ENCODE measurements at regions not wholly inside any gene's neighbourhood (a gene's known extent, or its start where the extent isn't known, plus 50 kb on each side); places are given as distances from the start of the nearest gene placed in this dataset.
"Not testable (repeated sequence)": the region's sequence is repeated elsewhere in the genome, so short reads cannot be mapped to it uniquely, and the experiment has no call there.

DNA sequence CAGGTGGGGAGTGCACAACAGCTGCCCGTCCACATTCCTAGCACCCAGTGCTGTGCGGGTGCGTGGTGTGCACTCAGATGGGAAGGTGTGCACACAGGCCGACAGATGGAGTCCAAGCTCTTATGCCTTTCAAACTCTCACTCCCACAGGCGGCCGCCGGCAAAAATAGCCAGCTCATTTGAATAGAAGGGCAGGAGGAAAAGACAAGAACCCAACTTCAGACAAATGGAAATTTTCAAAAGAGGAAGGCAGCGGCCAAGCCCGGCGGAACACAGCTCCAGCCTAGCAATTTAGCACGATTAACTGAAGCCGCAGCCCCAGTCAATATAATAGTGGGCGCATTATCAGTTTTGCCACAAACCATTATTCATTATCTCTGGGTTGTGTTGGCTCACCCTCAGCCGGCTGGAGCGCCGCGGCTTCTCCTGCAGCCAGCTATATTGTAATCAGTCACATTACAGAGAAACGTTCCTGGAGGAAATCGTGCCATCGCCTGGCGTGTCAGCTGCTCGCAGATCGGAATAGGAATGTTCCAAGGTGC is 103.9 kb upstream of the SEC14L1 start:
- no peak for FAIRE-seq

DNA sequence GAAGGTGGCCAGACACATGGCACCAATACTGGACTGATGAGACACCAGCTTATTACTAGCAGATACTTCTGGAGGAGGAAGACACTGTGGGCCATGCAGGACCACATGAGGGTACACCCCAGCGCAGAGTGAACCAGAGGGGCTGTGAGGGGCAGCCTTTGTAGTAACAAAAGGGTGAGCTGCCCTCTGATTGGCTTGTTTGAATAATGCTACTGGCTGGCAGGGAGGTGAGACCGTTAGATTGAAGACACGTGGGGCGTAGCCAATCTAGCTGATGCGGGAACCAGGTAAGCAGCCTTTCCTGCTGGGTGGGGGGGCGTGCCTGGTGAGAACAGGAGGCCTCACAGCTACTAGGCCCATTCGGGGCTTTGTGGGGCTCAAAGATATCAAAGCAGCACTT is 102.8 kb upstream of the SEC14L1 start:
- FAIRE-seq, result no peak
- DNase-seq (ENCODE audit: low spot score in 2 of 2), result no peak

More for the DNA sequence above, 103.9 kb upstream of the SEC14L1 start:
- DNase-seq (ENCODE audit: low spot score in 2 of 2), result no peak

DNA sequence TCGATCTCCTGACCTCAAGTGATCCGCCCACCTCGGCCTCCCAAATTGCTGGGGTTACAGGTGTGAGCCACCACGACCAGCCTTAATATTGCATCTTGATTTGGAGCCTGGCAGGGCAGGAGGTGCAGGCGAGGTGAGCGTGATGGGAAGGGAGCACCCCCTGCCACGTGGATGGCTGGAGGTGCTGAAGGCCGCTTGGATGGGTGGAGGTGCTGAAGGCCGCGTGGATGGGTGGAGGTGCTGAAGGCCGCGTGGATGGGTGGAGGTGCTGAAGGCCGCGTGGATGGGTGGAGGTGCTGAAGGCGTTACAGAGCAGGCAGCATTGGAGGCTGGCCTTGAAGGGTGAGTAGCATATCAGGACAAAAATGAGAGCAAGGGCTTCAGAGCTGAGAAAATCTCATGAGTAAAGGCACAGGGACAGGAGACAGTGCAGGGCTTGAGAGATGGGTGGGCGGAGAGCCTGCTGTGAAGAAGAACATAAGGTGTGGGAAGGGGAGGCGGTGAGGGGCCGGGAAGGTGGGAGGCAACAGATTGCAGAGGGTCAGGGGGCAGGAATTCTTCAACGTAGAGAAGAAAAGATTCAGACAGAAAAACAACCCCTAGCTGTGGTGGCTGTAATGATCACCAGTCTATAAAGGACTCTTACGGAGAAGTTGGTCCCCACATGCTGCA is 101.7 kb upstream of the SEC14L1 start:
- FAIRE-seq (no peak), DNase-seq (ENCODE audit: low spot score in 2 of 2) (no peak)

- FAIRE-seq (no peak), DNase-seq (ENCODE audit: low spot score in 2 of 2) (no peak)
Observed at GRCh38 chr17:77042476-77043231, 98.1 kb upstream of the SEC14L1 start.

DNA sequence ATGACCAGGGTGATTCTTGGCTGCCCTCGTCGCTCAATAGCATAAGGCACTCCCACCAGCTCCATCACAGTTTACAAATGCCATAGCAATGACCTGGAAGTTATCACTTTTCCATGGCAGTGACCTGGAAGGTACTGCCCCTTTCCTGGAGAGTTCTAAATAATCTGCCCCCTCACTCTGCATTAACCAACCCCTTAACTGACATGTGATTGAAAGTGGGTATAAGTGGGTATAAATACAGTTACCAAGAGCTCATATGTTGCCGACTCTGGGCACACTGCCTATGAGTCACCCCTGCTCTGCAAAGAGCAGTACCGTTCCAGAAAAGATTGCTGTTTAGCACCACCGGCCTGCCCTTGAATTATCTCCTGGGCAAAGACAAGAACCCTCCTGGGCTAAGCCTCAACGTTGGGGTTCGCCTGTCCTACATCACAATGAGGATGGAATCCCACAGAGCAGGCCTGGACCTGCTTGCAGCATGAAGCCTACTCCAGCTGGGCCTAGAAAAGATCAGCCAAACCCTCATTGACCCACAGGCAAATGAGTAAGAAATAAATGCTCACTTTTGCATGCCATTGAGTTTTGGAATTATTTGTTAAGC is 95.2 kb upstream of the SEC14L1 start:
- FAIRE-seq (no peak), DNase-seq (ENCODE audit: low spot score in 2 of 2) (no peak)

DNA sequence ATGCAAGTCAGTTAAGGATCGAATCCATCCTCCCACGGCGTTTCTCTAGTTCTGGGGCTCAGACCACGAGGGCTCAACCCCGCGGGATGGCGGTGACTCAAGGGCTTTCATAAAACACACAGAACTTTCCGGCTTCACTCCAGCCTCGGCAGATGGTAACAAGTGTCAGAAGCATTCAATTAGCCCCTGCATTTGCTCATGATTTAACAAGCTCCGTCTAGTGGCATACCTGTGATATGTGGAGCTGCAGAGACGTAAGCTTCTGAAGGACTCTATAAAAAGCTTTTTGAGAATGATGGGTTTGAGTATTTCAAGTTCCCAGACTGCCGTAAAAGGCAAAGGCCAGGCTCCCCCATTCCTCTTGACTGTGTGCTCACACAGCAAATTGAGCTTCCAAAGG is 91.3 kb upstream of the SEC14L1 start:
- FAIRE-seq (no peak), DNase-seq (ENCODE audit: low spot score in 2 of 2) (no peak)

DNA sequence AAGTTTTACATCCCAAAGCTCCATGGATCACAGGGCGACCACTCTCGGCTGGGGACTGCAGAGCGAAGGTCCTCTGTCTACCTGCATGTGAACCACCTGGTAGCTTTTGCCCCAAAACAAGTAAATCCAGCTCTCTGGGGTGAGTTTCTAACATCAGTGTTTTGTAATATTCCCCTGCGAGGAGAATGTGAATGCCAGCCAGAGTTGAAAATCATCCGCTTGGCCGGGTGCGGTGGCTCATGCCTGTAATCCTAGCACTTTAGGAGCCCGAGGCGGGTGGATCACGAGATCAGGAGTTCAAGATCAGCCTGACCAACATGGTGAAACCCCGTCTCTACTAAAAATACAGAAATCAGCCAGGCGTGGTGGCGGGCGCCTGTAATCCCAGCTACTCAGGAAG is 89.9 kb upstream of the SEC14L1 start:
- DNase-seq (ENCODE audit: low spot score in 2 of 2); FAIRE-seq: not testable (repeated sequence)

DNA sequence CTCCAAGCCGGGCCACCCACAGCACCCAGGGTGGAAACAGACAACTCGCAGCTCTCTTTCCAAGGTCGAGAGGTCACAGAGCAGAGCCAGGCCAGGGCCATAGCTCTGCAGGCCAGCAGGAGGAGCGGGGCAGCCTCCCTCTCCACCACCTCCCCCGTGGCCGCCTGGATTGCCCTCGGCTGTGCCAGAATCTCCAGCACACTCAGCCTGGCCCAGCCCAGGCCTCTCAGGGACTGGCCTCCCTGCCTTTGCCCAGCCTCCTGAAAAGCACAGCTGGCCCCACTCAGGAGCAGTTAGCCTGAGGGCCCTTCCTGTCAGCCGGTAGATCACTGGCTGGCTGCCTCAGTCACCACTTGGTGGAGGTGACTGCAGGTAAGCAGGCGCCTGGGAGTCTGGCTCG is 85.8 kb upstream of the SEC14L1 start:
- no peak for DNase-seq (ENCODE audit: low spot score in 2 of 2)
- FAIRE-seq, result no peak

GRCh38 chr17:77055453-77055852 is 85.3 kb upstream of the SEC14L1 start:
- FAIRE-seq, result no peak
- DNase-seq (ENCODE audit: low spot score in 2 of 2), result no peak

- FAIRE-seq (no peak), DNase-seq (ENCODE audit: low spot score in 2 of 2) (no peak)
Observed at GRCh38 chr17:77058016-77058415, 82.8 kb upstream of the SEC14L1 start.

DNA sequence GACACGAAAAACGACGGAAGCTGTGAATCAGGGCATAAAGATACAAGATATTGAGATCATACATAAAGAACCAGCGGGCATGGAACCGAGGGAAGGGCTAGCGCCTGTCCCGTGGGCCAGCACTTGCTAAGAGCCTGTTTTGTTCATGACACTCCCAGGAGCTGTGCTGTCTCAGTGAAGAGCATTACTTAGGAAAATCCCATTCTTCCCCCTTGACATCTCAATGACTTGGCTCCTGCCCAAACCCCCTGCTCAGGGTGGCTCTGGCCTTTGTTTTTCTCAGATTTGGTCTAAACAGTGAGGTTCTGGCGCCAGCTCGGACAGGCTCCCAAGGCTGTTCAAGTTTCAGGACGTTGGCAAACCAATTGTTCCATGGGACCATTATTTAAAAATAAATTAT is 79.1 kb upstream of the SEC14L1 start:
- no peak for FAIRE-seq
- no peak for DNase-seq (ENCODE audit: low spot score in 2 of 2)

DNA sequence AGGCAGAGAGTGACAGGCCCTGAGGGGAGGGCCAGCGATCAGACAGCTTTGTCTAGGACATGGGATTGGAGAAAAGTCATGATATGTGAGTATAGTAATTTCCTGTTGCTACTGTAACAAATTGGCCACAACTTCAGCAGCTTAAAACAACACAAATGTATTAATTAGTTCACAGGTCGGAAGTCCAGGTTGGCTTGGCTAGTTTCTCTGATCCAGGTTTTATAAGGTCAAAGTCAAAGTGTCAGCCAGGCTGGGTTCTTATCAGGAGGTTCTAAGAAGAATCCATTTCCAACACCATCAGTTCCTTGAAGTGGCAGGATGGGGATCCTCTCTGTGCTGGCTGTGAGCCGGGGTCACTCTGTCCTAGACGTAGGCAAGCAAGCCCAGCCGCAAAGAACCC is 76.2 kb upstream of the SEC14L1 start:
- DNase-seq (ENCODE audit: low spot score in 2 of 2) (no peak), FAIRE-seq (no peak)

GRCh38 chr17:77066165-77066564 is 74.6 kb upstream of the SEC14L1 start:
- FAIRE-seq (no peak), DNase-seq (ENCODE audit: low spot score in 2 of 2) (no peak)

DNA sequence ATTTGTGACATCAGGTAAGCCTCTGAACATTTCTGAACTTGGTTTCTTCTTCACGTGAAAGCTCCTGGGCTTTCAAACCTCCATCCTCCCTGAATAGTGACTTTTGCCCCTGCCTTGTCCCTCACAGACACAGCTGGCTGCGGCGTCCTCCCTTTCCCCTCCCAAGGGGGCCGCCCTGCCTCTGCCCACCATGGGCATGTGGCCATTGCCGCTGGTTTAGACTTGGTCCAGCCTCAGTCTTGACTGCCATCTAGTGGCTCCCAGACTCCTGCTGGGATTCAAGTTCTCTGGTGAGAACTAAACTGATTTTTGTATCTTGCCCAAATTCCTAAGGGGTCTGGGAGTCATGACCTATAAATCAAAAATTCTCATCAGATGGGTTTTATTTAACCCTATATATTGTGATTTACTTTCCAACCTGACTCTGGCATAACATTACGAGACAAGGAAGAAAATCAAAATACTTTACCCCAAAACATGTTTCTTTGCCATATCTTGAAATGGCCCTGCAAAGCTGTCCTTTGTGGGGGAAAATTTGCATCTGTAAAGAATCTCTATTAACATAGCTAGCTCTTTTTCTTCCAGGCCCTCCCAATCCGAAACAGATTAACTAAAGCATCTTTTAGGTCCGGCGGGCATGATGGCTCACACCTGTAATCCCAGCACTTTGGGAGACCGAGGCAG is 73.9 kb upstream of the SEC14L1 start:
- FAIRE-seq, result not testable (repeated sequence)
- peak; percentile 51 to 76 for DNase-seq (ENCODE audit: low spot score in 2 of 2)

DNA sequence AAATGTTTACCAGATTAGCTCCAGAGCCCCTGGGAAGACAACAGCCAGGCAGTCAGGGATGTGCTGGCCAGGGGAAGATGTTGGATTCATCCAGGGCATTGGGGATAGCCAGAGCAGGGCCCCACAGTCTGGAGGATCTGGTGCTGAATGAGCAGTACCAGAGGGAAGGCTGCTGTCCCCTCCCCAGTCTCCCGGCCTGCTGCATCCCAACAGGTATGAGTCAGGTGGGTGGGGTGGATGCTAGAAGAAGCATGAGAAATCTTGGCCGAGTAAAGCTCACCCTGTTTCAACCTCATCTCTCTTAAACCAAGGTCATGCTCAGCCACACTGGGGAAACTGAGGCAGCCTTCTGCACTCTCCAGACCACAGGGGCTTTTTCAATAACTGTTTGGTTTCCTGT is 71.9 kb upstream of the SEC14L1 start:
- DNase-seq (ENCODE audit: low spot score in 2 of 2) (no peak), FAIRE-seq (no peak)

GRCh38 chr17:77070888-77071279 is 69.9 kb upstream of the SEC14L1 start:
- DNase-seq (ENCODE audit: low spot score in 2 of 2), result no peak
- no peak for FAIRE-seq

DNA sequence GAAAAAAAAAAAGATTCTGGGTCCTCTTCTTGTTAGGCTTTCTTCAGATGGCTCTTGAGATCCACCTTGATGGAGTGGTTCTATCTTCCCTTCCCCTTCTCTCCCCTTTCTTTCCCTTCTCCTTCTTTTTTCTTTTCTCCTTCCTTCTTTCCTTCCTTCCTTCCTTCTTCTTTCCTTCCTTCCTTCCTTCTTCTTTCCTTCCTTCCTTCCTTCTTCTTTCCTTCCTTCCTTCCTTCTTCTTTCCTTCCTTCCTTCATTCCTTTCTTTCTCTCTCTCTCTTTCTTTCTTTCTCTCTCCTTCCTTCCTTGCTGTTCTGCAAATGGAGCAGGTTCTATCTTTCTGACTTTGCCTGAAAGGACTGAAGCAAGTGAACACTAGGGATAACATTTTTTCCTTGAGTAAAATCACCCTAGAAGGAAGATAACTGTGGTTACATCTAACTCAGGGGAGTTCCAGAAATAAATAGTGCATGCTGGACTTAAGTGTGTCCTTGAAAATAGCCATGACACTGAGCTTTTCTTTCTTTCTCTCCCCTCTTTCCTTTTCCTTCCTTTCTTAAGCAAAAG is 68.8 kb upstream of the SEC14L1 start:
- DNase-seq (ENCODE audit: low spot score in 2 of 2) (no peak), FAIRE-seq (no peak)

GRCh38 chr17:77072670-77073069 is 68.1 kb upstream of the SEC14L1 start:
- no peak for FAIRE-seq

DNA sequence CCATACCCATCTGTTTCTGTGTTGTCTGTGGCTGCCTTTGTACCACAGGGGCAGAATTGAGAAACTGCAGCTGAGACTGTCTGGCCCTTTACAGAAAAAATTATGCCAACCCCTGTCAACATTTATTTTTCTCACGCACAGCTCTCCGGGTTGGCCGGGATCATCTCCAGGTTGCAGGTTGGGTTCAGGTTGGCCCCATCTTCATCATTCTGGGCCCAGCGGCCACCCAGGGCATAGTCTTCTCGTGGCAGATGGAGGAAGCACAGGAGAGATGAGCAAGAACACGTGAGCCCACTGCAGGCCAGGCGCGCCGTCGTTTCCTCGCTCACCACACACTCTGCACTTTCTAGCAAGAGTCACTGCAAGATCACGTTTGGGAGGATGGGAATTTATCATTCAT is 66.1 kb upstream of the SEC14L1 start:
- no peak for DNase-seq (ENCODE audit: low spot score in 2 of 2)

More at GRCh38 chr17:77072670-77073069, 68.1 kb upstream of the SEC14L1 start:
- no peak for DNase-seq (ENCODE audit: low spot score in 2 of 2)

DNA sequence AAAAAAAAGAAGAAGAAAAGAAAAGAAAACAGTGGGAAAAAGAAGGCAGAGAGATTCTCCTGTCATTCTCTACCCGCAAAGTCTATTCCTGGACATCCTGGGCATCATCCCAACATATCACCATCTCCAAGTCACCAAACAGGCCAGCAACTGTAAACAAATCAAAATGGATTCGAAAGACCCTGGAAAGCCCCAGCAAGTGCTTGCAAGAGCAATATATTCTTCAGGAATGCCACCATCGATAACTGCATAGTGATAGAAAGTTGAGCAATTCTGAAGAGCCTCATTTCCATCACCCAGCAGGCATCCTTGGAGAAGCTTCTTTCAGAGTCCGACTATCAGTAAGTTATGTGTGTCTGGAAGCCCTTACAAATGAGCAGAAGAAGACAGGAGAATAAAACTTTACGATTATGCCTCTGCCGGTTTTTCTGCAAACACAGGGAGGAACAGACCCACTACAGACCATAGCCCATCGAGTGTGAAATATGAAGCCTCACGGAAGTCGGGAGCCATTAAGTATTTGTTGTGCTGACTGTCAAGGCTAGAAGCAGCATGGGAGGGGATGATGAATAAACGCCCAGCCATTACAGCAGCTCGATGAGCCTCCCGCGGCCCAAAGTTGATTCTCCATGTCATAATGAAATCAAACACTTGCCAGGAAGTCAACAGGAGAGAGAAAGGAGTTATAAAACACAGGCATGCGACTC is 64.5 kb upstream of the SEC14L1 start:
- FAIRE-seq (no peak), DNase-seq (ENCODE audit: low spot score in 2 of 2) (no peak)

More for the DNA sequence above, 66.1 kb upstream of the SEC14L1 start:
- no peak for FAIRE-seq
